Vagina (tissue), 2 donors: ENCODE measurements at regions not wholly inside any gene's neighbourhood (a gene's known extent, or its start where the extent isn't known, plus 50 kb on each side); places are given as distances from the start of the nearest gene placed in this dataset.

Experiments
- POLR2A ChIP-seq, 2 donors: fragments of 450-650 bp; IDR thresholded peaks; one replicate each; pipeline ENCODE4 v1.6.1; 2017; ENCODE audit warnings: antibody characterized with exemption in 2 of 2, mild to moderate bottlenecking in 2 of 2, moderate library complexity in 2 of 2
- POLR2AphosphoS5 ChIP-seq, 2 donors: sonication (generic); formaldehyde crosslinking; IDR thresholded peaks; one replicate each; pipeline ENCODE4 v1.9.0; 2017; ENCODE audit warnings: antibody characterized with exemption in 2 of 2, mild to moderate bottlenecking in 2 of 2, low read depth in 1 of 2; ENCODE audit not compliant: insufficient read depth in 1 of 2
- TF ChIP-seq, protein P1 (sequence below), 3 experiments: fragments of 450-650 bp in 2 of 3; fragments of 200-600 bp in 1 of 3; sonication (generic) in 1 of 3; IDR thresholded peaks; one replicate each; pipeline ENCODE4 v1.5.1; 2017 to 2019; ENCODE audit warnings: antibody characterized with exemption in 3 of 3, mild to moderate bottlenecking in 2 of 3, moderate library complexity in 2 of 3

DNA sequence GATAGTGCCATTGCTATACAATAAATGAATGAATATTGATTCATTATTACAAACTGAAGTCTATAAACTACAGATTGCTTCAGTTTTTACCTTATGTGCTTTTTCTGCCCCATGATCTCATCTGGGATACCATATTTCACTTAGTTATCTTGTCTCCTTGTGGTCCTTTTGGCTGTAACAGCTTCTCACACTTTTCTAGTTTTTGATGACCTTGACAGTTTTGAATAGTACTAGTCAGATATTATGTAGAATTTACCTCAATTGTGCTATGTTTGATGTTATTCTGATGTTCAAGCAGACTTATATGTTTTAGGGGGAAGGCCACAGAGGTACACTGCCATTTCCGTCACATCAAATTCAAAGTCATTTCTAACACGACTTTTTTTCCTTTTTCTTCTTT is 2364.3 kb upstream of the ACO1 start:
- TF ChIP-seq POLR2AphosphoS5 (IDR thresholded peaks at IDR 0.05; ENCODE audit: insufficient read depth in 1 of 2, low read depth in 1 of 2) = no peak
- TF ChIP-seq, protein P1, sequence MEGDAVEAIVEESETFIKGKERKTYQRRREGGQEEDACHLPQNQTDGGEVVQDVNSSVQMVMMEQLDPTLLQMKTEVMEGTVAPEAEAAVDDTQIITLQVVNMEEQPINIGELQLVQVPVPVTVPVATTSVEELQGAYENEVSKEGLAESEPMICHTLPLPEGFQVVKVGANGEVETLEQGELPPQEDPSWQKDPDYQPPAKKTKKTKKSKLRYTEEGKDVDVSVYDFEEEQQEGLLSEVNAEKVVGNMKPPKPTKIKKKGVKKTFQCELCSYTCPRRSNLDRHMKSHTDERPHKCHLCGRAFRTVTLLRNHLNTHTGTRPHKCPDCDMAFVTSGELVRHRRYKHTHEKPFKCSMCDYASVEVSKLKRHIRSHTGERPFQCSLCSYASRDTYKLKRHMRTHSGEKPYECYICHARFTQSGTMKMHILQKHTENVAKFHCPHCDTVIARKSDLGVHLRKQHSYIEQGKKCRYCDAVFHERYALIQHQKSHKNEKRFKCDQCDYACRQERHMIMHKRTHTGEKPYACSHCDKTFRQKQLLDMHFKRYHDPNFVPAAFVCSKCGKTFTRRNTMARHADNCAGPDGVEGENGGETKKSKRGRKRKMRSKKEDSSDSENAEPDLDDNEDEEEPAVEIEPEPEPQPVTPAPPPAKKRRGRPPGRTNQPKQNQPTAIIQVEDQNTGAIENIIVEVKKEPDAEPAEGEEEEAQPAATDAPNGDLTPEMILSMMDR (IDR thresholded peaks at IDR 0.05) = no peak
- no peak for TF ChIP-seq POLR2A (IDR thresholded peaks at IDR 0.05)
